A673 (cell line): ENCODE measurements at regions not wholly inside any gene's neighbourhood (a gene's known extent, or its start where the extent isn't known, plus 50 kb on each side); places are given as distances from the start of the nearest gene placed in this dataset.
"Not testable (repeated sequence)": the region's sequence is repeated elsewhere in the genome, so short reads cannot be mapped to it uniquely, and the experiment has no call there.

Experiments used
- BruUV-seq: library from RNA; stranded (reverse); fragments of 400-500 nt; replicated peaks from 2 replicates; lab custom pipeline; 2021; lab: Mats Ljungman, UMichigan
- CTCF ChIA-PET: fragments of 300-600 bp; sonication (Branson Sonifier 250); formaldehyde crosslinking; loops from one replicate; lab custom pipeline; 2022; ENCODE audit warnings: antibody characterized with exemption; lab: Charles Lee
- POLR2A ChIA-PET: fragments of 300-600 bp; sonication (Branson Sonifier 250); formaldehyde crosslinking; loops from one replicate; lab custom pipeline; 2022; ENCODE audit warnings: antibody characterized with exemption; ENCODE audit not compliant: low non-redundant PET; lab: Charles Lee
- DNase-seq: peaks from one replicate; pipeline ENCODE4 v3.0.0-alpha.2; 2015; ENCODE audit warnings: low spot score
- H3K27ac ChIP-seq: fragments of 200-600 bp; sonication (generic); 2 replicates; pipeline ENCODE4 v1.5.1; 2016; ENCODE audit warnings: mixed run types, low read depth, mild to moderate bottlenecking, mixed read lengths, antibody characterized with exemption, low read length; ENCODE audit not compliant: poor library complexity, severe bottlenecking
- H3K27me3 ChIP-seq: fragments of 200-600 bp; sonication (generic); replicated peaks from 2 replicates; pipeline ENCODE4 v1.6.1; 2017; ENCODE audit warnings: mixed run types, low read depth, mild to moderate bottlenecking, mixed read lengths, antibody characterized with exemption, low read length; ENCODE audit not compliant: insufficient read depth, poor library complexity
- H3K36me3 ChIP-seq: fragments of 200-600 bp; sonication (generic); 2 replicates; pipeline ENCODE4 v1.6.1; 2016; ENCODE audit warnings: mixed run types, mild to moderate bottlenecking, mixed read lengths, antibody characterized with exemption, low read length; ENCODE audit not compliant: insufficient read depth, poor library complexity, severe bottlenecking
- H3K4me1 ChIP-seq: fragments of 200-600 bp; sonication (generic); 2 replicates; pipeline ENCODE4 v1.6.1; 2017; ENCODE audit warnings: mixed run types, mild to moderate bottlenecking, mixed read lengths, antibody characterized with exemption, low read length; ENCODE audit not compliant: insufficient read depth, poor library complexity, severe bottlenecking
- H3K4me3 ChIP-seq: fragments of 200-600 bp; sonication (generic); 2 replicates; pipeline ENCODE4 v1.5.1; 2016; ENCODE audit warnings: low read depth, mixed run types, mild to moderate bottlenecking, mixed read lengths, low read length; ENCODE audit not compliant: poor library complexity, severe bottlenecking
- H3K9me3 ChIP-seq: fragments of 200-600 bp; sonication (generic); 2 replicates; pipeline ENCODE4 v1.6.1; 2016; ENCODE audit warnings: mixed run types, low read depth, mild to moderate bottlenecking, mixed read lengths, antibody characterized with exemption, low read length; ENCODE audit not compliant: poor library complexity, severe bottlenecking
- intact Hi-C: fragments of 100-400 bp; cut with micrococcal nuclease; formaldehyde crosslinking; loops from one replicate; pipeline ENCODE4 v1.10.0; 2022; ENCODE audit not compliant: unreplicated experiment

DNA sequence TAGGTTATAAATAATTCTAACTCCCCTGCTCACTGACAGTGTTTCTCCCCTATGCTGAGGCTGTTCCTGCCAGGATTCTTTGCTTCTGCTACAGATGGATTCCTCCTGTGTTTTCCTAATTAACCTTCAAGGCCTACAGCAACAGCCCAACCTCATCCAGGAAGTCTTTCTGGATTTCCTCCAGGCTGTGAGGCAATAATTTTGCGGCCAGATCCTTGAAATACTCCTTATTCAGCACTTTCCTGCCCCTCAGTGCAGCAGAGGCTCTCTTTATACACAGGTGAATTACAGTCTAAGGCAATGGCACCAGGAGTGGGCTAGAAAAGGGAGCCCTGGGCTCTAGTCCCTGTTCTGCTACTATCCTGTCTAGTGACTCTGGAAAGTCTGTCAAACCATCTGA lies 102.1 kb upstream of the PRSS12 start:
- CTCF ChIA-PET, H3K36me3 ChIP-seq, intact Hi-C loops, DNase-seq, H3K4me3 ChIP-seq, H3K27ac ChIP-seq, H3K27me3 ChIP-seq, BruUV-seq, H3K4me1 ChIP-seq, H3K9me3 ChIP-seq, POLR2A ChIA-PET: not testable (repeated sequence)

DNA sequence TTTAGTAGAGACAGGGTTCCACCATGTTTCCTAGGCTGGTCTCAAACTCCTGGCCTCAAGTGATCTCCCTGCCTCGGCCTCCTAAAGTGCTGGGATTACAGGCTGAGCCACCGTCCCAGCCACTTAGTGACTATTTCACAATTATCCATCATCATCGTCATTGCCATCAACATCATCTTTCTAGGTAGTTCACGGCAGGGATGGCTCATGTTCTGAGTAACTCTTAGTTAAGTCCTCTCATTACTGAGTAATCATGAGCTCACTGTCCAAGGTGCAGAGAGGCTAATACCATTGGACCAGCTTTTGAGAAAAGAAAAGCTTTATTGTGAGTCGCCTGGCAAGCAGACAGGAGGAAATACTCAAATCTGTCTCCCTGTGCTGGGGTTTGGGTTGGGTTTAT lies 108.6 kb upstream of the PRSS12 start:
- CTCF ChIA-PET, DNase-seq, intact Hi-C loops, H3K9me3 ChIP-seq, H3K4me3 ChIP-seq, BruUV-seq, POLR2A ChIA-PET, H3K27me3 ChIP-seq, H3K27ac ChIP-seq, H3K36me3 ChIP-seq, H3K4me1 ChIP-seq: not testable (repeated sequence)

DNA sequence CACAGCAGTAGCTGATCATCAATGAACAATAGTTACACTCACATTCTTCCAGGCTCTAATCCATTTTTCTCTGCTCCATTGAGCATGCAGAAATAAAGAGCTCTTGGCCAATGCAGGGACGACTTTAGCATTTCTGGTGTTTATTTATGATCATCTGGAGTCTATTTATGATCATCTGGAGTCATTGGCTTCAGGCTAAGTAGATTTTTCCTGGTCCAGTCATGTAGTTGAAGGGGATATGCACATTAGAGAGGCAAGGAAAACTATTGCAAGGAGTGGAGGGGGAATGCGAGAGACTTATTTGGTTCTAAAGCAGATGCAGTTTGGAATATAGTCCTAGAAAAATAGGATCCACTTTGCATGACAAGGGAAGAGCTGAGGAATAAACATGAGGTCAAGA lies 113.0 kb upstream of the PRSS12 start:
- DNase-seq, BruUV-seq, H3K9me3 ChIP-seq, H3K36me3 ChIP-seq, H3K4me1 ChIP-seq, intact Hi-C loops, H3K27me3 ChIP-seq, CTCF ChIA-PET, H3K4me3 ChIP-seq, H3K27ac ChIP-seq, POLR2A ChIA-PET: not testable (repeated sequence)

DNA sequence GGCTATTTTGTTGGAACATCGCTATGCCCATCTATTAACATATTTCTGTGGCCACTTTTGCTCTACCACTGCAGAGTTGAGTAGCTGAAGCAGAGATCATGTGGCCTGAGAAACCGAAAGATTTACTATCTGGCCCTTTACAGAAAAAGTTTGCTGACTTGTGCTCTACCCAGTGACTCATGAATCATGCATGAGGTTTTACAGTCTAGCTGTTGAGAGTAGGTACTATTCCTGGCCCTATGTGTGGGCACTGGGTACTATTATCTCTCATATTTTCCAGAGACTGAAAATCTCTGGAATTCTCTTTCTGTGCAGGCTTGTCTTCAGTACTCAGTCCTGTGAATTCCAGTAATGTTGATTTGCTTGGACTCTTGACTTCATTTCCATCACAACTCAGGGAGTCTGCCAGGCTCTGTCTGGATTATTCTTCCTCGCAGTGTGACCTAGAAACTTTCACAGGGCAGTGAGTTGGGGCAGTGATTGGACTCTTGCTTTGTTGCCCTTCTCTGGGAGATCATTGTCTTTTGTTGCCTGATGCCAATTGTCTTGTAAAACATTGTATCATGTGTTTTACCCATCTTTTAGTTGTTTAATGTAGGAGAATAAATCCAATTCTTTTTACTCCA lies 121.3 kb upstream of the PRSS12 start:
- H3K9me3 ChIP-seq, H3K36me3 ChIP-seq, CTCF ChIA-PET, intact Hi-C loops, DNase-seq, BruUV-seq, H3K4me1 ChIP-seq, H3K27ac ChIP-seq, H3K27me3 ChIP-seq, H3K4me3 ChIP-seq, POLR2A ChIA-PET: not testable (repeated sequence)

DNA sequence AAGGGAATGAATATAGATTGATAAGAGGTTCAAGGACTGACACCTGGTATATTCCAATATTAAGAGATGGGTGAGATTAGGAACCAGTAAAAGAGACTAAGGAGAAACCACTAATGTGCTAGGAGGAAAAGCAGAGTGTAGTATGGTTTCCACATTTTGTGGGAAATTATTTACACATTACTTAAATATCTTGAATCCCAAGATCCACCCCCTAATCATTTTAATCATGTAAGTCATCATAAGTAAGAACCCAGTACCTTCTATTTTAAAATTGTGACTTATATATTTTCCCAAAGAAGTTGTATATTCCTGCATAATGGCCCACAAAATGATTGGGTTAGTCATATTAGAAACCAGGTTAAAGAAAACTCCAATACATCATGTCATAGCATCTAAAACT lies 122.0 kb upstream of the PRSS12 start:
- CTCF ChIA-PET, POLR2A ChIA-PET, H3K27me3 ChIP-seq, H3K4me3 ChIP-seq, H3K27ac ChIP-seq, intact Hi-C loops, H3K36me3 ChIP-seq, DNase-seq, H3K4me1 ChIP-seq, H3K9me3 ChIP-seq, BruUV-seq: not testable (repeated sequence)

DNA sequence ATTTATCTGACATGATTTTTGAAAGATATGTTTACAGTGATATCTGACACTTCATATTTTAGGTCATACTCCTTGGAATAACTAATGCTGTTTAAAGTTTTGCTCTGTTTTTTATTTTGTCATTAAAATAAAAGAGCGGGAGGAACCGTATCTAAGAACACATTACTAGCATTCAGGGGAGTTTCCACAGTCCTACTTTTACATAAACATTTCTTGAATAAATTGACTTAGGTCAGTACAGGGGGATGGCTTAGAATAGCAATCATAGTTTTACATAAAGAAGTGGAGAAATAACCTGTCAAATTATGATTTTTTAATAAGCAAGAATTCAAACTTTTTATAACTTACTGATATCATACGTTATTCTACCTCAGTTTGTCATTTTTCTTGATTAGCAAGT lies 123.1 kb upstream of the PRSS12 start:
- H3K27me3 ChIP-seq, CTCF ChIA-PET, H3K9me3 ChIP-seq, BruUV-seq, H3K4me3 ChIP-seq, POLR2A ChIA-PET, H3K36me3 ChIP-seq, H3K27ac ChIP-seq, H3K4me1 ChIP-seq, DNase-seq, intact Hi-C loops: not testable (repeated sequence)

DNA sequence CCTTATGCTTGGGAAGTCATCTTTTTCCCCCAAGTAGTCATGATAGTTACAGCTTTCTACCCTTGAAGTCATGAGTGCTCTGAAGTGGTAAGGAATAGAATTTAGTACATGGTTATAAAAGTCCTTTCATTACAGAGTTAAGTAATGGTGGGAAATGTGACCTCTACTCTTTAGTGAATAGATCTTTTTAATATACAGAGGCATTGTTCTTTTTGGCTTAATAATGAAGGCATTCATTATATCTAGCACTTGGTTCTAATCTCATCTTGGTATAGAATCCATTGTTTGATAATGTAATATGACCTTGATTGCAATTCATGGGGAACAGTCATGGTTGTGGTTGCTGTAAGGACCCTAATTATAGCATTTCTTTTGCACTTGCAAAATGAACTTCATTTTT lies 125.0 kb upstream of the PRSS12 start:
- H3K9me3 ChIP-seq, DNase-seq, H3K36me3 ChIP-seq, CTCF ChIA-PET, H3K27ac ChIP-seq, H3K4me3 ChIP-seq, POLR2A ChIA-PET, intact Hi-C loops, H3K27me3 ChIP-seq, BruUV-seq, H3K4me1 ChIP-seq: not testable (repeated sequence)

DNA sequence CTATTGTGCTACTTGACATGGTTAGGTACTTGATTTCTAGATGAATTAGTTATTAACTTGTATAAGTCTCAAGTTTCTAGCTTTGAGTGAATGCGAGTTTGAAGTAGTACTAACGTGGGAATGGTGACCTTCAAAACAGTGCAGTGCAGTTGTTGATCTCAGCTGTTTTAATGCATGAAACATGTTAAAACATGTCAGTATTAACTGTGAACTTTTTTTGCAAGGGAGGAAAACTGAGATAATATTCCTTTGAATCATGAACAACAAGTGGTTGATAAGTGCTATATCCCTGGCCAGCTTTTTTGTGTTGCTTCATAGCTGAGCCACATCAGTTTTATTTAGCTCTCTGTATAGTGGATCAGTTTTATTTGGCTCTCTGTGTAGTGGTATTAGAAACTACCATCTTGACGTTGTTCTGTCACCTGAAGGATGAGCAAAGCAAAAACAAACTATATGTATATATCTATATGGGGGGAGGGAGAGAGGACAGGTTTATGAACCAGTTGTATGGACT lies 133.1 kb upstream of the PRSS12 start:
- intact Hi-C loops, CTCF ChIA-PET, H3K27ac ChIP-seq, POLR2A ChIA-PET, H3K4me3 ChIP-seq, DNase-seq, BruUV-seq, H3K27me3 ChIP-seq, H3K4me1 ChIP-seq, H3K36me3 ChIP-seq, H3K9me3 ChIP-seq: not testable (repeated sequence)
